ENCODE measurements at regions not wholly inside any gene's neighbourhood (a gene's known extent, or its start where the extent isn't known, plus 50 kb on each side); places are given as distances from the start of the nearest gene placed in this dataset.

GRCh38 chr5:89030798-89031197, 147.8 kb upstream of the MEF2C start:
- no peak for DNase-seq (ENCODE audit: low read depth)

- DNase-seq (ENCODE audit: low read depth) = no peak
Observed at GRCh38 chr5:89028595-89029285, 145.8 kb upstream of the MEF2C start.

- DNase-seq (ENCODE audit: low read depth) = no peak
Observed at GRCh38 chr5:89024045-89024444, 141.1 kb upstream of the MEF2C start.

GRCh38 chr5:89020926-89021610, 138.1 kb upstream of the MEF2C start:
- DNase-seq (ENCODE audit: low read depth) = no peak

- no peak for DNase-seq (ENCODE audit: low read depth)
Observed at GRCh38 chr5:89016741-89017303, 133.8 kb upstream of the MEF2C start.

- DNase-seq (ENCODE audit: low read depth) = no peak
Observed at GRCh38 chr5:89015409-89015808, 132.4 kb upstream of the MEF2C start.

GRCh38 chr5:89011778-89012711, 129.1 kb upstream of the MEF2C start:
- DNase-seq (ENCODE audit: low read depth) = no peak

GRCh38 chr5:89010512-89010911, 127.5 kb upstream of the MEF2C start:
- DNase-seq (ENCODE audit: low read depth) = no peak

- DNase-seq (ENCODE audit: low read depth) = no peak
Observed at GRCh38 chr5:89008291-89008690, 125.3 kb upstream of the MEF2C start.

GRCh38 chr5:89005990-89006389, 123.0 kb upstream of the MEF2C start:
- DNase-seq (ENCODE audit: low read depth) = no peak

- no peak for DNase-seq (ENCODE audit: low read depth)
Observed at GRCh38 chr5:89004379-89004778, 121.4 kb upstream of the MEF2C start.

- no peak for DNase-seq (ENCODE audit: low read depth)
Observed at GRCh38 chr5:89003563-89004036, 120.6 kb upstream of the MEF2C start.

GRCh38 chr5:88999853-89000252, 116.9 kb upstream of the MEF2C start:
- DNase-seq (ENCODE audit: low read depth) = no peak

GRCh38 chr5:88997937-88998336, 115.0 kb upstream of the MEF2C start:
- no peak for DNase-seq (ENCODE audit: low read depth)

GRCh38 chr5:88984040-88984439, 101.1 kb upstream of the MEF2C start:
- no peak for DNase-seq (ENCODE audit: low read depth)

- DNase-seq (ENCODE audit: low read depth) = no peak
Observed at GRCh38 chr5:88979726-88980125, 96.7 kb upstream of the MEF2C start.

GRCh38 chr5:88979244-88979643, 96.3 kb upstream of the MEF2C start:
- DNase-seq (ENCODE audit: low read depth) = peak; percentile 61

- DNase-seq (ENCODE audit: low read depth) = no peak
Observed at GRCh38 chr5:88976914-88977313, 93.9 kb upstream of the MEF2C start.

- no peak for DNase-seq (ENCODE audit: low read depth)
Observed at GRCh38 chr5:88967633-88968585, 84.9 kb upstream of the MEF2C start.

GRCh38 chr5:88964831-88965230, 81.8 kb upstream of the MEF2C start:
- no peak for DNase-seq (ENCODE audit: low read depth)

- no peak for DNase-seq (ENCODE audit: low read depth)
Observed at GRCh38 chr5:88957013-88957412, 74.0 kb upstream of the MEF2C start.

All from stromal cell of bone marrow (primary cell).